Neural cell (in vitro differentiated cells): ENCODE measurements at regions not wholly inside any gene's neighbourhood (a gene's known extent, or its start where the extent isn't known, plus 50 kb on each side); places are given as distances from the start of the nearest gene placed in this dataset.

Source experiments
- H2AFZ ChIP-seq: fragments of 200-600, 300-800 bp; sonication (generic), shearing (Covaris generic); 2 replicates; pipeline ENCODE4 v1.6.0; 2014; ENCODE audit warnings: low read depth, mild to moderate bottlenecking, antibody characterized with exemption, low read length, moderate library complexity
- H3F3A ChIP-seq: fragments of 200-600 bp; shearing (Covaris generic); 2 replicates; pipeline ENCODE4 v1.6.1; 2016; ENCODE audit warnings: mild to moderate bottlenecking, moderate library complexity, mixed read lengths, antibody characterized with exemption, low read length; ENCODE audit not compliant: insufficient read depth, poor library complexity, severe bottlenecking
- H3K27ac ChIP-seq: fragments of 200-600, 300-800 bp; sonication (generic), shearing (Covaris generic); 2 replicates; pipeline ENCODE4 v1.5.1; 2014; ENCODE audit warnings: mild to moderate bottlenecking, low read length, moderate library complexity
- H3K27me3 ChIP-seq: fragments of 300-800, 200-600 bp; sonication (generic), shearing (Covaris generic); 2 replicates; pipeline ENCODE4 v1.6.0; 2014; ENCODE audit warnings: mild to moderate bottlenecking, low read depth, low read length, moderate library complexity; ENCODE audit not compliant: insufficient read depth
- H3K36me3 ChIP-seq: fragments of 300-800, 200-600 bp; sonication (generic), shearing (Covaris generic); 2 replicates; pipeline ENCODE4 v1.5.1; 2014; ENCODE audit warnings: mild to moderate bottlenecking, antibody characterized with exemption, low read length, moderate library complexity; ENCODE audit not compliant: insufficient read depth
- H3K4me2 ChIP-seq: fragments of 300-800, 200-600 bp; sonication (generic), shearing (Covaris generic); 2 replicates; pipeline ENCODE4 v1.6.0; 2014; ENCODE audit warnings: mild to moderate bottlenecking, low read length
- H3K4me3 ChIP-seq: fragments of 300-800, 200-600 bp; sonication (generic), shearing (Covaris generic); 2 replicates; pipeline ENCODE4 v1.5.1; 2014; ENCODE audit warnings: mild to moderate bottlenecking, low read length, moderate library complexity
- H3K79me2 ChIP-seq: fragments of 200-600 bp; shearing (Covaris generic); replicated peaks from 2 replicates; pipeline ENCODE4 v1.6.0; 2014; ENCODE audit warnings: mild to moderate bottlenecking, low read length, moderate library complexity; ENCODE audit not compliant: insufficient read depth
- H3K9ac ChIP-seq: fragments of 300-800, 200-600 bp; sonication (generic), shearing (Covaris generic); 2 replicates; pipeline ENCODE4 v1.6.1; 2016; ENCODE audit warnings: mild to moderate bottlenecking, low read length, mixed read lengths
- H3K9me2 ChIP-seq: fragments of 200-600 bp; shearing (Covaris generic); 2 replicates; pipeline ENCODE4 v1.6.1; 2016; ENCODE audit warnings: mild to moderate bottlenecking, low read length, mixed read lengths; ENCODE audit not compliant: insufficient read depth
- H3K9me3 ChIP-seq: fragments of 200-600, 300-800 bp; sonication (generic), shearing (Covaris generic); 2 replicates; pipeline ENCODE4 v1.6.1; 2016; ENCODE audit warnings: mild to moderate bottlenecking, mixed run types, low read length, moderate library complexity, mixed read lengths
- H4K20me1 ChIP-seq: fragments of 200-600 bp; shearing (Covaris generic); 2 replicates; pipeline ENCODE4 v1.6.1; 2016; ENCODE audit warnings: mild to moderate bottlenecking, mixed run types; ENCODE audit not compliant: insufficient read depth
- CTCF ChIP-seq: fragments of 450-650 bp; IDR thresholded peaks from 2 replicates; pipeline ENCODE4 v1.5.1; 2014; ENCODE audit warnings: antibody characterized with exemption, mild to moderate bottlenecking, moderate library complexity; ENCODE audit not compliant: poor library complexity, severe bottlenecking
- EP300 ChIP-seq: fragments of 450-650 bp; conservative IDR thresholded peaks from 2 replicates; pipeline ENCODE4 v1.6.1; 2014; ENCODE audit warnings: antibody characterized with exemption, mild to moderate bottlenecking, moderate library complexity; ENCODE audit not compliant: poor library complexity, severe bottlenecking
- EZH2 ChIP-seq: fragments of 200-600, 300-800 bp; shearing (Covaris generic), sonication (generic); IDR thresholded peaks from 2 replicates; pipeline ENCODE4 v1.6.1; 2014; ENCODE audit warnings: antibody characterized with exemption, low read length, borderline replicate concordance, mild to moderate bottlenecking; ENCODE audit not compliant: insufficient read depth, poor library complexity, severe bottlenecking
- MXI1 ChIP-seq: fragments of 450-650 bp; conservative IDR thresholded peaks from 2 replicates; pipeline ENCODE4 v1.6.1; 2014; ENCODE audit warnings: antibody characterized with exemption, mild to moderate bottlenecking; ENCODE audit not compliant: poor library complexity, severe bottlenecking
- POLR2AphosphoS5 ChIP-seq: IDR thresholded peaks from 2 replicates; pipeline ENCODE4 v1.6.1; 2012
- RAD21 ChIP-seq: fragments of 450-650 bp; conservative IDR thresholded peaks from 2 replicates; pipeline ENCODE4 v1.6.1; 2014; ENCODE audit warnings: antibody characterized with exemption, mild to moderate bottlenecking, moderate library complexity
- REST ChIP-seq: IDR thresholded peaks from 2 replicates; pipeline ENCODE4 v1.6.1; 2012; ENCODE audit warnings: borderline replicate concordance
- SMC3 ChIP-seq: fragments of 450-650 bp; conservative IDR thresholded peaks from 2 replicates; pipeline ENCODE4 v1.6.1; 2014; ENCODE audit warnings: antibody characterized with exemption, mild to moderate bottlenecking, moderate library complexity; ENCODE audit not compliant: poor library complexity
- TAF1 ChIP-seq: IDR thresholded peaks from 2 replicates; pipeline ENCODE4 v1.6.1; 2012; ENCODE audit warnings: low read depth

DNA sequence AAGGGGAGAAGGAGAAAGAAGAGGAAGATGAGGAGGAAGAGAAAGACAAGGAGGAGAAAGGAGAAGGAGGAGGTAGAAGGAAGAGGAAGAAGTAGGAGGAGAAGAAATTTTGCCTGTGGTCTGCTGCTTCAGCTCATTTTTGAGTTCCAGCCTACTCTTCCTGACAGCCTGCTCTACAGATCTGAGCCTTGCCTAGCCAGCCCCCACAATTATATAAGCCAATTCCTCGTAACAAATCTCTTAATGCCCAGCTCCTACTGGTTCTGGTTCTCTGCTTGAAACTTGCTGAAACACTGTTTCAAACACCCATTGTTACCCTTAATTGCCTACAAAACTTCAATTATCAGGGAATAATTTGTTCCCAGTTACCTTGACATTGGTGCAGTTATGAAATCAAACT, 1014.2 kb upstream of the CELF4 start:
- Histone ChIP-seq H3K27ac (no peak overlapping the region), H3K27me3 (no peaks in the 10 kb centered on the region), H3K9ac (no peak overlapping the region), H3K4me2 (no peak overlapping the region), H2AFZ (no peak overlapping the region), H3F3A (no peaks in the 10 kb centered on the region), H3K4me3 (no peak overlapping the region), H3K36me3 (no peaks in the 10 kb centered on the region), H3K9me3 (no peaks in the 10 kb centered on the region), H3K79me2 (no peaks in the 10 kb centered on the region), H4K20me1 (no peaks in the 10 kb centered on the region), H3K9me2 (no peaks in the 10 kb centered on the region)
- no peak for TF ChIP-seq TAF1
- no peak for TF ChIP-seq POLR2AphosphoS5
- TF ChIP-seq MXI1, result no peak
- no peak for TF ChIP-seq RAD21
- TF ChIP-seq SMC3, result no peak
- no peak for TF ChIP-seq EZH2
- TF ChIP-seq EP300, result no peak
- TF ChIP-seq CTCF, result no peak
- no peak for TF ChIP-seq REST

GRCh38 chr18:38576916-38577315, 1011.3 kb upstream of the CELF4 start:
- Histone ChIP-seq H3K79me2 (no peaks in the 10 kb centered on the region), H3K36me3 (no peaks in the 10 kb centered on the region), H3K9me3 (no peaks in the 10 kb centered on the region), H3K4me2 (no peak overlapping the region), H4K20me1 (no peaks in the 10 kb centered on the region), H3K27me3 (no peaks in the 10 kb centered on the region), H2AFZ (no peak overlapping the region), H3K9ac (no peak overlapping the region), H3K9me2 (no peaks in the 10 kb centered on the region), H3K4me3 (no peak overlapping the region), H3K27ac (no peak overlapping the region), H3F3A (no peaks in the 10 kb centered on the region)
- TF ChIP-seq EP300, result no peak
- no peak for TF ChIP-seq EZH2
- no peak for TF ChIP-seq CTCF
- TF ChIP-seq REST, result no peak
- no peak for TF ChIP-seq MXI1
- no peak for TF ChIP-seq SMC3
- TF ChIP-seq POLR2AphosphoS5, result no peak
- TF ChIP-seq RAD21, result no peak
- no peak for TF ChIP-seq TAF1
